ENCODE measurements at regions not wholly inside any gene's neighbourhood (a gene's known extent, or its start where the extent isn't known, plus 50 kb on each side); places are given as distances from the start of the nearest gene placed in this dataset.

GRCh38 chr11:113564527-113565130, 89.4 kb upstream of the DRD2 start:
- no peak for TF ChIP-seq POLR2A (IDR thresholded peaks at IDR 0.05)
- TF ChIP-seq, protein P1, sequence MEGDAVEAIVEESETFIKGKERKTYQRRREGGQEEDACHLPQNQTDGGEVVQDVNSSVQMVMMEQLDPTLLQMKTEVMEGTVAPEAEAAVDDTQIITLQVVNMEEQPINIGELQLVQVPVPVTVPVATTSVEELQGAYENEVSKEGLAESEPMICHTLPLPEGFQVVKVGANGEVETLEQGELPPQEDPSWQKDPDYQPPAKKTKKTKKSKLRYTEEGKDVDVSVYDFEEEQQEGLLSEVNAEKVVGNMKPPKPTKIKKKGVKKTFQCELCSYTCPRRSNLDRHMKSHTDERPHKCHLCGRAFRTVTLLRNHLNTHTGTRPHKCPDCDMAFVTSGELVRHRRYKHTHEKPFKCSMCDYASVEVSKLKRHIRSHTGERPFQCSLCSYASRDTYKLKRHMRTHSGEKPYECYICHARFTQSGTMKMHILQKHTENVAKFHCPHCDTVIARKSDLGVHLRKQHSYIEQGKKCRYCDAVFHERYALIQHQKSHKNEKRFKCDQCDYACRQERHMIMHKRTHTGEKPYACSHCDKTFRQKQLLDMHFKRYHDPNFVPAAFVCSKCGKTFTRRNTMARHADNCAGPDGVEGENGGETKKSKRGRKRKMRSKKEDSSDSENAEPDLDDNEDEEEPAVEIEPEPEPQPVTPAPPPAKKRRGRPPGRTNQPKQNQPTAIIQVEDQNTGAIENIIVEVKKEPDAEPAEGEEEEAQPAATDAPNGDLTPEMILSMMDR (IDR thresholded peaks at IDR 0.05) = no peak

Measured in heart left ventricle (tissue), 13 donors.